NOMO-1 (cell line): ENCODE measurements at regions not wholly inside any gene's neighbourhood (a gene's known extent, or its start where the extent isn't known, plus 50 kb on each side); places are given as distances from the start of the nearest gene placed in this dataset.

Experiments used
- DNase-seq, 2 experiments: peaks; one replicate each; lab custom pipeline; 2025; ENCODE audit not compliant: unreplicated experiment in 2 of 2; lab: John Stamatoyannopoulos, UW

- no peak for DNase-seq
Observed at GRCh38 chr4:158013858-158014257, 159.0 kb downstream of the GASK1B start.

GRCh38 chr4:158010361-158010760, 162.5 kb downstream of the GASK1B start:
- peak in 1 of 2 experiments; percentile 42 for DNase-seq

- no peak for DNase-seq
Observed at GRCh38 chr4:158008551-158009218, 164.1 kb downstream of the GASK1B start.

- DNase-seq = no peak
Observed at GRCh38 chr4:158007566-158007965, 165.3 kb downstream of the GASK1B start.

DNA sequence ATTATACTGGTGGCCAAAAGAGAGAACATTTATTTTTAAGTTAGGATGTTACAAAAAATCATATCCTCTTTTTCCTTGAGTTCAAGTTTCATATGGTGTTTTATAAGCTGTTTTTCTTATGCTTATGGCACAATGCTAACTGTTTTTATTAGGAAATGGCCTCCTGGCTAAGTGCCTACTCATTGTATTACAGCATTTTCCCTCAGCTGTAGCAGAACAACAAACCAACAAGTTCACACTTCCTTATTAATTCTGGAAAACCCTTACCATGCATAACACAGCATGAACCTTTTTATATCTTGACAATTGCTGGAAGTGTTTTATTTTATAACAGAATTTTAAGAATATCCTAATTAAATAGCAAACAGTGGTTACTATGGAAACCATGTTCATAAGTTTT, 165.8 kb downstream of the GASK1B start:
- peak; percentile 53 to 91 for DNase-seq

DNA sequence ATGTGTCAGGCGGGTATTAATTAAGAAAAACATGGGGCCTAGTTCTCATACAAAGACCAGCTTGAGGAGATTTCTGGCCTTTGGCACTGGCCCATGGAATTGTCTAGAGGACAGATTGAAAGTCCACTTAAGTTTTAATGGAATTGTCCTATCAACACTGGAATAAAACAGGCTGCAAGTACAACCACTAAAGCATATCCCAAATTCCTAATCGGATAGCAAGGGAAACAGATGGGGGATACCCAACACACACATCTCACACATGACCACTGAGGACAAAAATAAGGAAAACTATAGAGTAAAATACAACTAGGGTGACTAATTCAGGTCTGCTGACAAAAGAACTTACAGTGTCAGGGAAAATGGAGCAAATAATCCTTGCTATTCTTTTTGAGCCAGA, 167.8 kb downstream of the GASK1B start:
- DNase-seq = no peak

GRCh38 chr4:158004101-158004500, 168.7 kb downstream of the GASK1B start:
- no peak for DNase-seq

- DNase-seq = no peak
Observed at GRCh38 chr4:158003212-158003611, 169.6 kb downstream of the GASK1B start.

DNA sequence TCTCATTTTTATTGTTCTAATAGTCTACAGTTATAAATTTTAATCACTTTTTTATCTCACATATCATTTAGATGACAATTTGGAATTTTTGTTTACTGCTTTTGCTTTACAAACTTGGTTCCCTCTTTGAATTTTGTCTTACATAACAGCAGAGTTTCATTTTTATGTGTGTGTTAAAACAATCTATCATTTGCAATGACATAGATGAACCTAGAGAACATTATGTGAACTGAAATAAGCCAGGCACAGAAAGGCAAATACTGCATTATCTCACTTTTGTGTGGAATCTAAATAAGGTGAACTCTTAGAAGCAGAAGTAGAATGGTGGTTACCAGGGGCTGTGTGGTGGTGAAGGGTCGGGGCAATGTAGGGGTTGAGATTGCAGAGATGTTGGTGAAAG, 170.7 kb downstream of the GASK1B start:
- DNase-seq = peak; percentile 10 to 34

DNA sequence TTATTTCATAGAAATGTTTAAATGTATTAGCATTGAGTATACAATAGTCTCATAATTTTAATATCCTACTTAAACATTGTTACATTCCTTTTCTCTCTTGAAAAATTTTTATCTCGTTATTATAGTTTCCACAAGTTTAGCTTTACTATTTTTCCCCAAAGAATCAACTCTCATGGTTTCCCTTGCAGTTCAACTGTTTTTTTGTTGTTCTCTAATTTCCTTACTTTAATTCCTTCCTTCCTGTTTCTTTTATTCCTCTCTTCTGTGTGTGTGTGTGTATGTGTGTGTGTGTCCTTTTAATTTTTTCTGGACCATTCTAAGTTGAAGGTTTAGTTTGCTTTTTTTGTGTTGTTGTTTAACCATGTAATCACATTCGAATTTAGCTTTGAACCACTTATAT, 171.1 kb downstream of the GASK1B start:
- no peak for DNase-seq

DNA sequence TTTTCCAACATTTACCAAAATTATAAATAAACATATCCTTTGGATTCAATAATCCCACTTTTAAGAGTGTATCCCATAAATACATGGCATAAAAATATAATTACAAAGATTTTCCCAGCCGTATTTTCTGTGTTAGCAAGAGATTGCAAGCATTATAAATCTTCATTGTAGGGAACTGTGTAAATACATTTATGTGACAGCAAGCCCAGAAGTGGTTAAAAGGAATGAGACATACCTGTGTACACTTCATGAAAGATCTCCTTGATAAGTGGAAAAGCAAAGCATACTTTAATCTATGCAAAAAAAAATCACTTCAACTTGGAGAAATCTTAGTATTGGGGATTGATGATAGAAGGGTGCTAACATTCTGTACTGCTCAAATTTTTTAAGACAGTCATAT, 173.1 kb downstream of the GASK1B start:
- no peak for DNase-seq

GRCh38 chr4:157997296-157997695, 175.5 kb downstream of the GASK1B start:
- DNase-seq = no peak

DNA sequence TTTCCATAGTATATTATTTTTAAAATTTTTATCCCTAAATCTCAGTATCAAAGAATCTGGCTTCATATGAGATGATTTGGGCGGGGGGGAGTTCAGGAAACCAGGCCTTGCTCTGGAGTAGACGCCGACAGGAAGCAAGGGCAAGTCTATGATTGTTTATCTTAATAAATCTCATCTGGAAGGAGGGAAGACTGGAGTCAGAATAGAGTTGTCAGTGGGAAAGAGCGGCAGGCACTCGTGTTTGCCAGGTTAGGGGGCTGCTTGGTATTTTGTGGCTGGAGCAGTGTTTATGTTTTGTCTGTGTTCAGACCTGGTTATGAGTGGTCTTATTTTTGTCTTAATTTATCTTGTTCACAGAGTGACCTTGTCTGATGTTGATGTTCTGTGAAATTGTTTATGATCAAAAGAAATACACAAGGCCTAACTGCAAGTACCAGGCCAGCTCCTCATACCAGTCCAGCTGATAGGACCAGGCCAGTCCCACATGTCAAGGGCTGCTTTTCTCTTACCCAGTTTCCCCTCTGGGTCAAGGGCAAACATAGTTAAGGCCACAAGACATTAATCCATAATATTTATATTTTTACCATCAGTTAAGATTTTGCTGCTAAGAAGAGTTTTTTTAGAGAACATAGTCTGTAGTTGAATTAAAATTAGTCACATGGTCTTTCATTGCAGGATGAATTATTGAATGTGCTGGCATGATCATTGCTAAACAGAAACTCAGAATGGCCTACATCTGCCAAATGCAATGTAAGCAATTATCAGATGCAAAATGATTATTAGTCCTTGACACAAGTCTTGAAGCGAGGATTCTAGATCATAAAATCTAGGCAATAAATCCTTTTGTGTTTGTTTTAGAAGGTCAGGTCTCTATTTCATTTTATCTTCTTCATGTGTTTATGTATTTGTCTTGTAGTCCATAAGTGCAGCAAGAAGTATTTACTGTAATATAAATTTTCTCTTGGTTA, 176.5 kb downstream of the GASK1B start:
- no peak for DNase-seq

- DNase-seq = no peak
Observed at GRCh38 chr4:157994863-157995262, 178.0 kb downstream of the GASK1B start.

DNA sequence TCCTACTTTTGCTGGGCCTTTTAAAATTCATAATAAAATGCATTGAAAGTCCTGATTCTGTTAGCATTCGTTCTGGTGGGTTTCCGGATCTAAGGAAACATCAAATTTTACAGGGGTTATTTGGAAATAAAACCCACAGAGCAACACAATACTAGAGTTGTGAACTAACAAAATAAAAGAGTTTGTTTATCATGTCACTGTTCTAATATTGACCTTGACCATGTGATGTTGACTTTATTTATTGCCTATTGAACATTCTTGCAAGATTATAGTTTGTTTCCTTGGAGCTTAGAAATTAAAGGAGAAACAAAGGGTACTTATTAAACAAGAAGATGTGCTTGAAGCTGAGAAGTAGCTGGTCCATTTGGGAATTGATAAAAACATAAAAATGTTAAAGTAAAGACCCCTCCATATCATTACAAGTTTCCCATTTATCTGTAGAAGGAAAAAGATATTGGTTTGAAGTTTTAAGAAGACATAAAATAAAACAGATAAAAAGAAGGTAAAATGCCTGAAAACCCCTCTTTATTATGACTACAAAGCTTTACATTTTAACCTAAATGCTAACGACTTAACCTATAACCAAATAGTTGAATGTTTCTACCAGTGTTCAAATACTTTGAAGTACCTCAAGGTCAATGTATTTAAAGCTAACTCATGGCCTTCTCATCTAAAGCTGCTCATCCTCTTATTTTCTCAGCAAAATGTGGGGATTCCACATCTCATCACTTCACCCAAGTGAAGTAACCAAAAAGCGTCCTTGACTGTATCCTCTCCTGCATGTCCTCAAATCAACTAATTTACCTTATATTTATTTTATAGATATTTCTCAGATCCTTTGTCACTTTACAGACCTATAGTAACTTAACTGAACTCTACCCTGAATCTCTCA, 179.6 kb downstream of the GASK1B start:
- DNase-seq = no peak

DNA sequence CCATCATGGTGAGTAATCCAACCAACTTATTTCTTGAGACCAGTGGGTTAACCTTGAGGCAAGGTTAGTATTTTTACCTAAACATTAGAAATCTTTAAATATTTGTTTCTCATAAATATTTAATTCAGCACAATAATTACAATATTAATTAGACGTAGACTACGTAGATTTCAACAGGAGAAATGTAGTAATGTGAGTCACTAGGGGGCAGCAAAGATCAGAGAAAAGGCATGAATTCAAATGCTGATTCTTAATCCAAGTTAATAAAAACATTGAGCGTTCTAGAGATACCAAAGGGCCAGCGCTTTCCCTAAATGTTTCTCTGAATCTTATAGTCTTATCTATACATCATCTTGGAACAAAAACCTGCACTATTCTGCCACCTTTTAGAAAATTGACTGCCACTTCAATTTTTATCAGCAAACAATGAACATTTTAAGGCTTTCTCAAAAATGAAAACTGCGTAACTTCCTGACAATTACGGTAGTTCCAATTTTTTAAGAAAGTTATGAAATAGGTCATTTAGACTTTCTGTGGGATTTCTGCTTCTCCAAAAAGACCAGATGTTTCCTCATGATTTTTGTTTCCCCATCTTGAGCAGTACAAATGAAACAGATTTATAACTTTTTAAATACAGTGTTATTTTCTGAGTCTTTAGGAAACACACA, 180.7 kb downstream of the GASK1B start:
- DNase-seq = peak; percentile 65 to 91

DNA sequence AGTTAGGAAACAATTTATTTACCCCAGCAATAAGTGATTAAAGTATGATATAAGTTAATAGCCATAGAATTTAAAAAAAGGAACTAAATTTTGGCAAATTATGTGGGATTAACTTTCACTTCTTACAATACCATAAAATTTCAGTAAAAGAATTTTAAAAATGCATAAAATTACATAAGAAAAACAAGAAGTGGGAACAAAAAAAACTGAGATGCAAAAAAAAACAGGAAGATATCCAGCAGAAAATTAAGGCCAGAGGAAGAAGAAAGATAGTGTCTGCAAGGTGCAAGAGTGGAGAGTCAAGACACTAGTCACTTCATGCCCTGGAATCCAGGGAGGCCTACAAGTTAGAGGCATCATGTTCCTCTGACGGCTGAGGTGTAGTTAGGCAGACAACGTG, 184.2 kb downstream of the GASK1B start:
- DNase-seq = peak; percentile 52

DNA sequence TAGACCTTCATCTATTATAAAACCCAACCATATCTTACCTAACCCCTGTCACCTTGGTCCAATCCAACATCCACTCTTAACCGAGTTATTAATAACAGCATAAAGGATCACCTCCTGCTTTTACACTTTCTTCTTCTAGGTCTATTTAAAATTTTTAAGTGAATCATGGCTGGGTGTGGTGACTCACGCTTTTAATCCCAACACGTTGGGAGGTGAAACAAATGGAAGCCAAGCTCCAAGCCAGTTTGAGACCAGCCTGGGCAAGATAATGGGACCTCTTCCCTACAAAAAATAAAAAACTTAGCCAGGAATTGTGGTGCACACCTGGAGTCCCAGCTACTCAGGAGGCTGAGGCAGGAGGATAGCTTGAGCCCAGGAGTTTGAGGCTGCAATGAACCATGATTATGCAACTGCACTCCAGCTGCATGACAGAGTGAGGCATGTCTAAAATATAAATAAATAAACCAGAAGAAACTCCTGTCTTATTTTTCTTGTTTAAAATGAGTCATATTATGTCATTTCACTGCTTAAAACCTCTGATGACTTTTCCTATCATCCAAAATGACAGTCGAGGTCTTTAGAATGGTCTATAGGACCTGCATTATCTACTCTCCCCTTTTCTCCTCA, 188.4 kb downstream of the GASK1B start:
- no peak for DNase-seq

- DNase-seq = peak in 1 of 2 experiments; percentile 45
Observed at GRCh38 chr4:157983300-157983699, 189.5 kb downstream of the GASK1B start.

DNA sequence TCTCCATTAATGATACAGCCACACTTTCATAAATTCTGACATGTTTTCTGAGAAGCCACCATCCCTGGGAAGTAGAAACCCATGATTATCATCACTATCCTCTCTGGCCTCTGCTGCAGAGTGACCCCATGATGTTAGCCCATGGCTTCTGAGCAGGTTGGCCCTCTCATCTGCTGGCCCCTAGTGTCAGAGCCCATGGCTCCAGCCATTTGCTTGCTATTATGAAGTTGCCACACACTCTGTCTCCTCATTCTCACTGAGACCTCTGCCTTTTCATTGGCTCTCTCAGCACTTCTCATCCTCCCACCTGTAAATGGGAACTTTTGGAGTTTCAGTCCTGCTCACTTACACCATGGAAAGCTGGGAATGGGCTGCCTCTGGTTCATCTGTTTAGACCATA, 192.7 kb downstream of the GASK1B start:
- no peak for DNase-seq
